Activated naive CD4-positive, alpha-beta T cell treated with anti-CD3 and anti-CD28 coated beads, Interleukin-2, amount 50 U/mL, for 16 hours (primary cell): ENCODE measurements at regions not wholly inside any gene's neighbourhood (a gene's known extent, or its start where the extent isn't known, plus 50 kb on each side); places are given as distances from the start of the nearest gene placed in this dataset.
"Not testable (repeated sequence)": the region's sequence is repeated elsewhere in the genome, so short reads cannot be mapped to it uniquely, and the experiment has no call there.

Source experiments
- DNase-seq: peaks from one replicate; pipeline ENCODE4 v3.0.0-alpha.2; 2020

DNA sequence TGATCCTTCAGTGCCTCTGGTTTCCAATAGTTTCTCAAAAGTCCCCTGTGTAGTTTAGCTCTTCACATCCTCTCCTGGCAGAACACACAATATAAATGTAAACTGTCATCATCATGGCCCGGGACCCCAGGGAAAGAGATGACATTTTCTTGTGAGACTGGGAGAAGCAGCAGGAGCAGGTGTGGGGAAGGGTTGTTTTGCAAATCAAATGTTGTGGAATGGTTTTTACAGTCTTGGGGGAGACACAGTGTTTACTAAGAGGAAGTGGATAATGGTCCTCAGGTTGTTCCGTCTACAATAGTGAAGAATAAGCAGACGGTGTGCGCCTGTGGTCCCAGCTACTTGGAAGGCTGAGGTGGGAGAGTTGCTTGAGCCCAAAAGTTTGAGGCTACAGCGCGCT lies 159.1 kb downstream of the SEC23IP start:
- DNase-seq, result no peak

DNA sequence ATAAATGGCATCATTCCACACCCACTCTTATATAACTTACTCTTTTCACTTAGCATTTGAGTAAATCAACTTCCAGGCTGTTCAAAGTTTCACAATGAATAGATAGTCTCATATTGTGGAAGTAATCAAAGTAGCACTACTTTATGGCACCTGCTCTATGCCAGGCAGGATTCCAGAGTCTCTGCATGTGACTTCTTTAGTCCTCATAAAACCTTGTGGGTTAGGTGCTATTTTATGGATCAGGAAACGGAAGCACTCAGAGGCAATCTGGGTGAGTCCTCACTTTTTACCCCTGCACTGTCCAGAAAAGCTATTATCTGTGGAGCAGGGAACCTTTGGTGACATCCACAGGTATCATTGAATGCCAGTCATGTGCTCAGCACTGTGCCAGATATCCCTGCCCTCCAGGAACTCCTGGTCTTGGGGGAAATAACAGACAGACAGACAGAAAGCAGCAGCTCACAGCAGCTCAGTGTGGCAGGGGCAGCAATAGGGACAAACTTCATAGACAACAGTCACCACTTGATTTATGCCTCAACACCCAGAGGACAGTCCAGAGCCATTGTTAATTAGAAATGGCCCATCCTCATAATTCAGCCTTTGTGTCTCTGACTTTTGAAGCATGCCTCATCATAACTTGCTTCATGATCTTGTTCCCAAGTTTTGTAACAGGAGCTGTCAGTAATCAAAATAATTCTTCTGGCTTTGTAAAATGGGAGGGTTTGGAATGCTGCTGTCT lies 160.6 kb downstream of the SEC23IP start:
- no peak for DNase-seq

- DNase-seq, result not testable (repeated sequence)
These were observed 167.3 kb downstream of the SEC23IP start for GRCh38 chr10:120059790-120060189.

- DNase-seq, result no peak
These were observed 174.9 kb downstream of the SEC23IP start for GRCh38 chr10:120067427-120067826.

DNA sequence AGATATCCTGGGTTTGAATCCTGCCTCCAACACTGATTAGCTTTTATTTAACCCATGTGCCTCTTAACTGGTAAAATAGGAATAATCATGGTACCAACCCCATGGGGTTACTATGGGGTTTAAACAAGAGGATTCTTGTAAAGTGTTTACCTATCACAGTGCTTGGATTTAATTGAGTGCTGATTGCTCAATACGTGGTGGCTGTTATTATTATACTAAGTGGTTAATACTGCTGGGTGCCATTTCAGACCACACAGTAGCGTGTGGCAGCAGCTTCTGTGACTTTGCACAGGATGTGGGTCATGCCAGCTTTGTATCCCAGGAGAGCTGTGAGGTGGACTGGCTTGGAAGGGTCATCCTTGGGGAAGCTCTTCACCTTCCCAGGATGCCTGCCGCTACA lies 177.2 kb downstream of the SEC23IP start:
- DNase-seq, result no peak

DNA sequence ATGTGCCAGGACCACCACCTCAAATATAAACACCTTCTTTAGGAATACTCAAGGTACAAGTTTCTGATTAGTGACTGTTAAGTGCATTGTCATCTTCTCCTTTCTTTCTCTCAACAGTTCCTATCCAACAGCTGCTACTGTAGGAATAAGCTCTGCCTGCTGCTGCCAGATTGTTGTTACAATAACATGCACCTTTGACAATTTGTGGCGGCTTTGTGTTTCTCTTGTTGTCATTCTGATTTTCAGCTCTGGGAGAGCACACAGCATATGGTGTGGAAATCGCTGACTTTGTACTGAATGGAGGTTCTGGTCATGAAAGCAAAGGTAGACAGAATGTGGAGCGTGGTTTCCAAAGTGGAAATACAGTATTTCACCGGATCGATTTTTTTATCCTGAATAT lies 182.8 kb downstream of the SEC23IP start:
- DNase-seq, result no peak

DNA sequence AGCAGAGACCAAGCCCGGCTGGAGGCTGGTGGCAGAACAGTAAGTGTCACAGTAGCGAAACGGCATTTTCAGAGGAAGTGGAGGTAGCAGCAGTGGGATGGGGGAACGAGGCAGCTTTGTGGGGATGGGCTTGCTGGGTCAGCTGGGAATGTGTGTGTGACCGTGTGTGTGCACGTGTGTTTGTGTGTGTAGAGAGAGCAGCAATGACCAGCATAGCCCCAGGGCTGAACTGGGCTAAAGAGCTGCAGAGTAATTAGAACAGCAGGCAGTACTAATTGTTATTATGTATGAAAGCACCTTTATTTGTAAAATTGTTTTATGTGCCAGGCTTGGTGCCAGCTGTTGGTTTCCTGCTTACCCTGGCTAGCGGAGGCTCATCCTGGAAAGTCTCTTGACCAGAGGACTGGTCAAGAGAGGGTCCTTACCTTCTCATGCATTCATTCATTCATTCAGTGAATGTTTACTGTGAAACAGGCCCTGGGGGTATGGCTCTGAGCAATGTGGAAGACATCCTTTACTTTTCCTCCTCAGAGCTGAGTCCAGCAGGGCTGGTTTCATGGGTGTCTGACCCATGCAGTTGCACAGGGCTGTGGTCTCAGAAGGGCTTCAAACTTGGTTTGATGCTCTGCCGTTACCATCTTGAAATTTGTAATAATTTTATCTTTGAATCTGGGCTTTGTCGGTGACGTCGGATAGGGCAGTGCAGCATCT lies 184.6 kb downstream of the SEC23IP start:
- no peak for DNase-seq

GRCh38 chr10:120077707-120078492 lies 185.4 kb downstream of the SEC23IP start:
- DNase-seq, result no peak

DNA sequence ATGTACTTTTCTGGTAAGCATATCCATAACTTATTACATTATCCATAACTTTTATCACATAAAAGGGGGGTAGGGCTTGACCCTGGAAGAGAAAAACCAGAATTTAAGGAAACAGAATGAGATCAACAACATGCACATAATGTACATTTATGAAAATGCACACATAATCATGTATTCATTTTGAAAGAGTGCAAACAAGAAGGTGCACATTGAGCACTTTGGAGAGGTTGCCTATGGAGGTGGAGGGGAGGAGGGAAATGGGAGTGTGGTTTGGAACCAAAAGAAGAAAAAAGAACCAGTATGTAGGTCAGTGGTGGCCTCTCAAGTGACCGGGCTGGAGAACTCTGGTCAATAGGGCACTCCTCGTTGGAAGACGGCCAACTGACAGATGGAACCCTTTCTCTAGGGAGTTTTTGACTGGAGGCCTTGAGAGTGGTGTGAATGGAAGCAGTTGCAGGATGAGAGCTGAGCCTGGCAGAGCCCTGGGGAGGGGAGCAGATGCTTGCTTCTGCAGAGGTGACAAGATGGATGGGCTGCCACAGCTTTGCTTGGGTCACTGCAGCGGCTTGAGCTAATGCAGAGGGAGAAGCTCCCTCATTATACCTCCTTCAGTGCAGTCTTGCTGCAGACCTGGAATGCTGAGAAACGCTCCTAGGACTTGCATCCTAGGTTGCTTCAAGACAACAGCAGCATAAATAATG lies 192.7 kb downstream of the SEC23IP start:
- no peak for DNase-seq

- no peak for DNase-seq
These were observed 193.5 kb downstream of the SEC23IP start for GRCh38 chr10:120086066-120086465.

DNA sequence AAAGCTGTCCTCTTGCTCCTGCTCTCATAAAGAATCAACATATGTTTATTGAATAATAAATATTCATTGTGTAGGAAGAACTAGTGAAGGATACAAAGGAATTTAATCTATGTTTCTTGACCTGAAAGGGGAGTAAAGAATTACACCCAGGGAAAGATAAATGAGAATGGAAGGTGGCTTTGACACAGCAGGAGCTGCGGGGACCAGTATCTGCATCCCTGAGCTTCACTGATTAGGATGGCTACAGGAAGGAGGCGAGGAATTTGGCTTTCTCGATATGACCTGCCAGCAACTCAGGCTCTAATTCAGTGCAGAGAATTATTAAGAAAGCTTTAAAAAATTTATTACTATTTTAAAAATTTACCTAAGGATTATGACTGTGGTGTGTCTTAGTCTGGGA lies 194.6 kb downstream of the SEC23IP start:
- no peak for DNase-seq

- no peak for DNase-seq
These were observed 203.3 kb downstream of the SEC23IP start for GRCh38 chr10:120095875-120096274.

- DNase-seq, result no peak
These were observed 205.2 kb downstream of the SEC23IP start for GRCh38 chr10:120097766-120098165.

DNA sequence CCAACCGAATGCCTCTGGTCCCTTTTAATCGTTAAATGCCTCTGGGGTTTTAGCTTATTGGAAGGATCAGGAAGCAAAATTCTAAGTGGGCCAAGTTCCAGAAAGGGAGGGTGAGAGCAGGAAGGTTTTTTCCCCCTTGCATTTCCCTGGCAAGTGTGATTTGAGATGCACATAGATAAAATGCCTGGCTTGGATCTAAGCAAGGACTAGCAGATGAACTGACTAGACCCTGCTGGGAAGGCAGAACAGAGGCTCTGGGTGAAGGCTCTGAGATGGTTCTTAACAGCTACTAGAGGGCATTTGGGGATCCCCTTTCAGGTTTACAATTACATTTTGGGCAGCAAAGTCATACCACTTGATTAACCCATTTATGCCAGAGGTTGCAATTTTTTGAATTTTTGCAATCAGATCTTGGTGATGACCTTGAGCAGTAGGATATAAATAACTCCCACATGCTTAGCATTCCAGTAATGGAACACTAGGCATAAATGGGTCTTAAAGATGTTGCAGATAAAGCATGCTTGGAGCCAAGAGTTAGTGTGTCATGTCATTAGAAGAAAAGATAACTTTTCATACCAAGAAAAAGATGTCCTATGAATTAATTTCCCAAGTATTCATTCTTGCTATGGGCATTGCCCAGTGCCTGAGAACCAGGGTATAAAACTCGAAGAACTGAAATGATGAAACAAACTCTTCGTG lies 205.9 kb downstream of the SEC23IP start:
- no peak for DNase-seq

DNA sequence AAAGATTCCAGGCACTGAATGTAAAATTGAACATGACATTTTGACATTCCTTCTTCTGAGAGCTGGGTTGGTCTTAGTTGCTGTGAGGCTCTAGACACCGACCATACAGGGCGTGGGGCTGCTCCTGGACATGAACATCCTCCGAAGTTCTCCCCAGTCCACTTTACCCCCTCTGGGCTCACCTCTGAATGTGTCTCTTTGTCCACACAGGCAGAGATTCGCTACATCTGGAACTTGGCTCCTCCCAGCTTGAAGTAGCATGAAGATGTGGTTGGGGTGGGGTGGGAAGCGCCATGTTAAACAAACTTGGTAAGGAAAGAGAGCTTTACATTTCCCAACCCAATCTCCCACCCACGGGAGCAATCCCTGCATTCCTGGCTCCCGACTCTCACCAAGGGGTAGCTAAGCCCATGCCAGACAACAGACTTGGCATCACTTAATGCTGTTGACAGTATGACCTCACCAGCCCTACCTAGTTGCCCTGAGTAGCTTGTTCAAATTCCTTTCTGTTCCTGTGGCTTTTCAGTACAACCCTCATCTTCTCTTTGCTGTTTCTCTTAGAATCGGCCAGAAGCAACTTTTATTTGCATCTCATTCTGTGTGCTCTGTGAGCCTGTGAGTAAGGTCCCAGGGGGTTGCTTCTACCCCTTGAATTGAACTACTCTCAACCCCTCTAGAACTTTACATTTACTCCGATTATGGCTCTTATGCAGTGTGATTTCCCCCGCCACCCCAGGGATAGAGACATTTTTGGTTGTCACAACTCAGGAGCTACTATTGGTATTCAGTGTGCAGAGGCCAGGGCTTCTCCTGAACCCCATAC lies 211.4 kb downstream of the SEC23IP start:
- DNase-seq, result no peak

DNA sequence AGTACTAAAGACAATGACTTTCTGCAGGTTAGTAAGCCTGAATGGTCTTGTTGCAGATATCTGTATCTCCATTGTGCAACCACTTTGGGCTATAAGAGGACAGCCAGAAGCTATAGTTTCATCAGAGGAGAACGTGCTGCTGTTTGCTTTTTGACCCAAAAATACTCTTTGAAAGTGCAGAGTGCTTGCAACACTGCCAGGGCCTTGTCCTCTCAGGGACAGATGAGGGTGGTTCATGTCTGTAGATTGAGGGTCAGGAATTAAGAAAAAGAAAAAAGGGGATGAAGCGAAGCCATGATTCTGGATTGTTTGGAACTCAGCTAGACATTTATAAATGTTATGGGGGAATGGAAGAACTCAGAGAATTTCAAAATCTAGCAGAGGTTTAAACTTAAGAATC lies 212.5 kb downstream of the SEC23IP start:
- no peak for DNase-seq

- no peak for DNase-seq
These were observed 213.0 kb downstream of the SEC23IP start for GRCh38 chr10:120105492-120105891.

DNA sequence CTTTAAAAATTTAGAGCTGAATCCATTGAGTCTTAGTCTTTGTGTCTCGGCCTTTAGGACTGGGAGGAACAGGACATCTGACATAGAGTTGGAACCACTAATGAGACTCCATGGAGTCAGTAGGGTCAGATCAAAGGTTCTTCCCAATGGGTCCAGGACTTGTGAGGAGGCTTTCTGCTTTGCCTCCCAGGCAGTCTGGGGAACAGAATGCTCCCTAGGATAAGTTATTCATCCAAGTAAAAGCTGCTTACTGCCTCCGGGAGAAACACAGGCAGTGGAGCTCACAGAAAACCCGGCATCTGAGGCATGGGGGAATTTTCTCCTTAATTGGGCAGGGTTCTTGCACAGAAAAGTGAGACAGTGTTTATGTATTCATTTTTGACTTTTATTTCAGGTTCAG lies 216.4 kb downstream of the SEC23IP start:
- no peak for DNase-seq

GRCh38 chr10:120109725-120110124 lies 217.2 kb downstream of the SEC23IP start:
- not testable (repeated sequence) for DNase-seq

GRCh38 chr10:120110196-120110595 lies 217.7 kb downstream of the SEC23IP start:
- DNase-seq, result no peak

GRCh38 chr10:120111628-120112027 lies 219.1 kb downstream of the SEC23IP start:
- no peak for DNase-seq

DNA sequence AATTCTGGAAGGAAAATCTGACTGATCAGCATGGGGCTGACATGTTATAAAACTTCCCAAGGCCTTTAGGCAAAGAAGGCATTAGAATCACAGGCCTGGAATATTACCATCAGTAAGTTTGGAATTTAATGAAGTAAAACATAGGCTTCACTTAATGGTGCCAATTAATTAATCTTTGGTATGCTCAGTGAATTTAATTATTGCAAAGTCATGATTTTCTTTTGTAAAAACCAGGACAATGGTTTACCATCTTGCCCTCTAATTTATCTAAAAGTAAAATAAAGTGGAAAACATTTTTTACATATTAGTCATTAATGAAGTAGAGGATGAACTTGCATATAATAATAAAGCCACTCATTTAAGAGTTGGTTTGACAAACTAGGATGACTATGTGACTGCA lies 220.3 kb downstream of the SEC23IP start:
- DNase-seq, result no peak
